SK-N-MC (cell line): ENCODE measurements at regions not wholly inside any gene's neighbourhood (a gene's known extent, or its start where the extent isn't known, plus 50 kb on each side); places are given as distances from the start of the nearest gene placed in this dataset.

Experiments used
- EZH2 ChIP-seq: fragments of 200-600 bp; sonication (generic); IDR thresholded peaks from one replicate; pipeline ENCODE4 v1.6.1; 2017; ENCODE audit warnings: antibody characterized with exemption
- FOXP2 ChIP-seq: optimal IDR thresholded peaks from 2 replicates; pipeline ENCODE3; 2011; ENCODE audit warnings: mild to moderate bottlenecking, moderate library complexity; ENCODE audit not compliant: insufficient read depth; ENCODE audit errors: extremely low read length, control extremely low read depth
- POLR2AphosphoS5 ChIP-seq: IDR thresholded peaks from 2 replicates; pipeline ENCODE4 v1.6.1; 2012; ENCODE audit warnings: mild to moderate bottlenecking, low read depth, low read length, borderline replicate concordance

DNA sequence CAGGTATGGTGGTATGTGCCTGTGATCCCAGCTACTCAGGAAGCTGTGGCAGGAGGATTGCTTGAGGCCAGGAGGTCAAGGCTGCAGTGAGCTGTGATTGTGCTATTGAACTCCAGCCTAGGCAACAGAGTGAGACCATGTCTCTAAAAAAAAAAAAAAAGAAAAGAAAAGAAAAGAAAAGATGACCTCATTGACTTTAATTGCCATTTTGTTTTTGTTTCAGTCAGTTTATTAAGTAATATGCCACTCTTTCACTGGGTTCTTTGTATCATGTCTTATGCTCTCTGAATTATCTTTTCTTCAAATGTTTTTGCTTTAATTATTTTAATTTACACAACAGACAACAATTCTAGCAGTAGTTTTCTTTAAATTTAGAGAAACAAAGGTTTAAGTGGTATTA lies 293.8 kb downstream of the TSHZ3 start:
- TF ChIP-seq EZH2 (no peak), POLR2AphosphoS5 (no peak), FOXP2 (no peak)
